ENCODE measurements at regions not wholly inside any gene's neighbourhood (a gene's known extent, or its start where the extent isn't known, plus 50 kb on each side); places are given as distances from the start of the nearest gene placed in this dataset.
"Not testable (repeated sequence)": the region's sequence is repeated elsewhere in the genome, so short reads cannot be mapped to it uniquely, and the experiment has no call there.

GRCh38 chr4:146107587-146108240 is 67.8 kb upstream of the LSM6 start:
- Histone ChIP-seq H3K36me3 (ENCODE audit: low read depth, missing control alignments) (no peaks in the 10 kb centered on the region), H3K27ac (no peak overlapping the region), H3K27me3 (no peaks in the 10 kb centered on the region), H3K4me3 (no peak overlapping the region), H3K4me1 (no peaks in the 10 kb centered on the region), H3K9me3 (no peaks in the 10 kb centered on the region)
- intact Hi-C loops (cut with DNase I; ENCODE audit: low total_unique reads): no loop called here
- DNase-seq: no peak
- 78% methylated on average over 3 of the region's 3 CpGs for WGBS, 2 donors
- no peak for TF ChIP-seq CTCF (IDR thresholded peaks at IDR 0.05)
- no peak for TF ChIP-seq POLR2A (IDR thresholded peaks at IDR 0.05)

- no peak for DNase-seq
- H3K4me1 ChIP-seq: no peaks in the 10 kb centered on the region
- intact Hi-C loops (cut with DNase I; ENCODE audit: low total_unique reads): no loop called here
- WGBS, 2 donors: 92 to 100% methylated on average over 1 of the region's 1 CpG
- H3K27ac ChIP-seq: no peak overlapping the region
- no peaks in the 10 kb centered on the region for H3K36me3 ChIP-seq (ENCODE audit: low read depth, missing control alignments)
- TF ChIP-seq POLR2A (IDR thresholded peaks at IDR 0.05) (no peak), CTCF (IDR thresholded peaks at IDR 0.05) (no peak)
- H3K4me3 ChIP-seq: no peak overlapping the region
- no peaks in the 10 kb centered on the region for H3K9me3 ChIP-seq
- H3K27me3 ChIP-seq: no peaks in the 10 kb centered on the region
Measured at GRCh38 chr4:146105464-146105863, 70.1 kb upstream of the LSM6 start.

GRCh38 chr4:146104541-146104940 is 71.0 kb upstream of the LSM6 start:
- no peaks in the 10 kb centered on the region for H3K36me3 ChIP-seq (ENCODE audit: low read depth, missing control alignments)
- TF ChIP-seq POLR2A (IDR thresholded peaks at IDR 0.05) (no peak), CTCF (IDR thresholded peaks at IDR 0.05) (no peak)
- no peak overlapping the region for H3K27ac ChIP-seq
- intact Hi-C loops (cut with DNase I; ENCODE audit: low total_unique reads): no loop called here
- no peaks in the 10 kb centered on the region for H3K9me3 ChIP-seq
- H3K4me1 ChIP-seq: no peaks in the 10 kb centered on the region
- H3K27me3 ChIP-seq: no peaks in the 10 kb centered on the region
- 79 to 83% methylated on average over 4 of the region's 4 CpGs for WGBS, 2 donors
- DNase-seq: no peak
- no peak overlapping the region for H3K4me3 ChIP-seq

- intact Hi-C loops (cut with DNase I; ENCODE audit: low total_unique reads); H3K4me1 ChIP-seq: not testable (repeated sequence)
- 69 to 82% methylated on average over 8 to 9 of the region's 9 CpGs for WGBS, 2 donors
Measured at GRCh38 chr4:146104052-146104451, 71.5 kb upstream of the LSM6 start.

GRCh38 chr4:146099585-146099984 is 75.9 kb upstream of the LSM6 start:
- intact Hi-C loops (cut with DNase I; ENCODE audit: low total_unique reads): no loop called here
- 64 to 67% methylated on average over 1 to 3 of the region's 3 CpGs for WGBS, 2 donors

More at GRCh38 chr4:146104052-146104451, 71.5 kb upstream of the LSM6 start:
- H3K4me3 ChIP-seq; H3K36me3 ChIP-seq (ENCODE audit: low read depth, missing control alignments); H3K27me3 ChIP-seq; H3K27ac ChIP-seq; H3K9me3 ChIP-seq; DNase-seq: not testable (repeated sequence)

More at GRCh38 chr4:146099585-146099984, 75.9 kb upstream of the LSM6 start:
- no peak for DNase-seq
- no peaks in the 10 kb centered on the region for H3K9me3 ChIP-seq
- no peak overlapping the region for H3K27ac ChIP-seq
- no peaks in the 10 kb centered on the region for H3K4me1 ChIP-seq
- no peak overlapping the region for H3K4me3 ChIP-seq
- H3K36me3 ChIP-seq (ENCODE audit: low read depth, missing control alignments): no peaks in the 10 kb centered on the region
- no peak for TF ChIP-seq CTCF (IDR thresholded peaks at IDR 0.05)
- no peaks in the 10 kb centered on the region for H3K27me3 ChIP-seq
